HG03354 (cell line): ENCODE measurements at regions not wholly inside any gene's neighbourhood (a gene's known extent, or its start where the extent isn't known, plus 50 kb on each side); places are given as distances from the start of the nearest gene placed in this dataset.
"Not testable (repeated sequence)": the region's sequence is repeated elsewhere in the genome, so short reads cannot be mapped to it uniquely, and the experiment has no call there.

Experiments used
- ATAC-seq: cut with Tn5 transposase; IDR thresholded peaks from one replicate; pipeline ENCODE4 v1.9.1; 2021; ENCODE audit warnings: mild to moderate bottlenecking; ENCODE audit not compliant: unreplicated experiment, poor library complexity, severe bottlenecking

- no peak for ATAC-seq
Measured at GRCh38 chr9:126055381-126055985, 271.1 kb upstream of the MVB12B start.

GRCh38 chr9:126056312-126057021 is 270.2 kb upstream of the MVB12B start:
- no peak for ATAC-seq

GRCh38 chr9:126057121-126057825 is 269.4 kb upstream of the MVB12B start:
- ATAC-seq, result no peak

DNA sequence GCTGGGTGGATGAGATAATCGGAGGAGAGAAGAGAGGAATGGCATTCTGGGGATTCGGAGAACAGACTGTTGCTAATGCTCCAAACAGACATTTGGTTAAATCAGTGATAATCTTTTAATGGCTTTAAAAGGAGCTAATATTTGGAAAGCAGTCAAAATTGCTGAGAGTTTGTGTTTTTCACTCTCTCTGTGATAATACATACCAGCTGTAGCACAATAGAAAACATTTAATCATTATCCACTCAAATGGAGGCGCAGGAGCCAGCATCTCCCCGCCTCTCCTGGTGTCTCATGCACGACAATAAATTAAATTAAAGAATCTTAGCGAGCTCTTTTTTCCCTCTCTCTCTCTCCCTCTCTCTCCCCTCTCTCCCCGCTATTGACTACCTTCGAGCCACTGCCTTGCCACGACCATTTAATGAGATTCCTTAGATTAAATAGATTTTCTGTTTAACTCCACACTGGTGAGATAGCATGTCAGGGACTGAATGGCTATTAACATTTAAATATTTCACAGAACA is 268.6 kb upstream of the MVB12B start:
- ATAC-seq, result no peak

DNA sequence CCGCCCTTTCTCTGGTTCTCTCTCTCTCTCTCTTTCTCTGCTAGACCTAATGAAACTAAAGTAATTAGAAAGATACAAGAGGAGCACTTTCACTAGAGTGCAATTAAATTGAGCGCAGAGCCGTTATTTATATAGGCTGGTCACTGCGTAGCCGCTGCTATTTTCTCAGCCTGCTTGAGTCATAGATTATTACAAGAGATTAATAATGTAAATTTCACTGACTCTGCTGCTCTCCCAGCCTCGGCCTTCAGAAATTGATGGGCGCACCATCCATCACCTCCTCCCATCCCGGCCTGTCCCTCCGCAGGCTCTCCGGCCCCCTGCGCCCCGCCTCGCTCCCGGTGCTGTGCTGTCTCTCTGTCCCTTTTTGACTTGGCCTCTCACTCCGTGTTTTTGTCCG is 268.0 kb upstream of the MVB12B start:
- no peak for ATAC-seq

DNA sequence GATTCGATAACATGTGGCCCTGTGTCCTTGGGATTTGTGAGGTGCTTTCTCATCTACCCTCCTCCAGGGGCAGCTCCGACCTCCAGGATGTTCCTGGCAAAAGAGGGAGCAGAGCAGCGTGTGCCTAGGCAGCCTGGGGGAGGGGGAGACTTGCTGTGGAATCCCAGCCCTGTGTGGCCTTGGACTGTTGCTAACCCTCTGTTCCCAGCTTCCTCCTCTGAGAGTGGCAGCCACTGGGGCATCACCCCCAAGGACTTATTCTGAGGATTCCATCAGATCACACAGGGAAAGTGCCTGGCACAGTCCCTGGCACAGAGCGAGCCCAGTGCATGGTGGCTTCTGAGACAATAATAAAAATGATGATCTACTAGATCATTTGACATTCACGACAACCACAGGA is 265.1 kb upstream of the MVB12B start:
- ATAC-seq, result no peak

DNA sequence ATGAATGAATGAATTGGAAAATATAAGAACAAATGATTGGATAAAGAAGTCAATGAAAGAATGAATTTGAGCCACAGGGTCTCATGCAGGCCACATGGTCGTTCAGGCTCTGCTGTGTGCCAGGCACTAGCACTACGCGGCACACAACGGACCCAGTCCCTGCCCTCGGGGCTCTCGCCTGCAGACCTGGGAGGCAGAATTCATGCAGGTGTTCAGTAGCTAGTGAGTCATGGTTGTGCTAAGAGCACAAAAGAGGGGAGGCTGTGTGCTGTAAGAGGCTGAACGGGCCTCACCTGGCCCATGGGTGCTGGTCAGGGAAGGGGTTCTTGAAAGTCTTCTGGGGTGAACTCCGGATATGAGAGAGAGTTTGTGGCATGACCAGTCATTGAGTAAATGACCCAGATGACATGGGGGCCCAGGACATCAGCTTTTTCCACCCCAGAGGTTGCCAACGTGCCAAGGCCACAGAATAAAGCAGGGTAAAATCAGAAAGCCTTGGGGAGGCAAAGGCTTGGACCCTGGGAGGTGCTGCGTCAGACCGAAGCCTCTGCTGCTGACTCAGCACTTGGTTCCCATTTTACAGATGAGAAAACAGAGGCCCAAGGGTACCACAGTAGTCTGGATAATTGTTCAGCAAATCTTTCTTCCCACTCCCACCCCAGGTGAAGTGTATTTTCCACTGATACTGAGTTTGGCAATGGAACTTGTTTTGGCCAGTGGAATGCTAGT is 264.3 kb upstream of the MVB12B start:
- ATAC-seq, result no peak

DNA sequence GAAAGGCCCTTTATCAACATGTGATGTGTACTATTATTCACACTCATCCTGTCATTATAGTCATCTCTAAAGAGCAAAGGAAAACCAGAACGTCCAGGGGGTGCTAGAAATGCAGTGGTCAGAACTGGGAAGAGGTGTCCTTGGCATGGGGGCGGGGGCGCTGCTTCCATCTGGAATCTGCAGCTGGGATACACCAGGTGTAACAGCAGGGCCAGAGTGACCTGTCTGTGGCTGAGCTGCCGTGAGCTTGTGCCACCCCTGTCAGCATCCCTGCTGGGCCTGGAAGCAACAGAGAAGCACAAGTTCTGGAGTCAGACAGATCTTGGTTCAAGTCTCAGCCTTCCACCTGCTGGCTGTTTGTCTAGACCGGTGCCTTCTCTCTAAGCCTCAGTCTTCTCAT is 263.3 kb upstream of the MVB12B start:
- no peak for ATAC-seq

DNA sequence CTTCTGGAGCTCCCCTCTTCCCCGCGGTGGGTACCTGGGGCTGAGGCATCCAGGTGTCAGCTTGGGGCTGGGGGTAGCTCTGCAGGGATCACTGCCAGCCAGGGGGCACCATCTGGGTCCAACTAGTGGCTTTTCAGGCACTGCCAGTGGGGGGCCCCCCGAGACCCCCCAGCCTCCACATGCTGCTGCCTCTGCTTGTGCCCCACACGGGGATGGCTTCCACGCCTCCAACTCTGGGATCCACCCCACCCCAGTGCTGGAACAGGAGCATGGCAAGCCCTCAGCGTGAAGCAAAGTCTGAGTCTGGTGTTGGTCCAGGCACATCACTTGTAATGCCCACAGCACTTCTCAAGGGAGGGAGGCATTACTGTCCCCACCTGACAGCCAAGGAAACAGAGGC is 260.5 kb upstream of the MVB12B start:
- no peak for ATAC-seq

- ATAC-seq, result no peak
Measured at GRCh38 chr9:126067031-126067734, 259.4 kb upstream of the MVB12B start.

GRCh38 chr9:126068534-126069230 is 257.9 kb upstream of the MVB12B start:
- no peak for ATAC-seq

- no peak for ATAC-seq
Measured at GRCh38 chr9:126069400-126069955, 257.2 kb upstream of the MVB12B start.

DNA sequence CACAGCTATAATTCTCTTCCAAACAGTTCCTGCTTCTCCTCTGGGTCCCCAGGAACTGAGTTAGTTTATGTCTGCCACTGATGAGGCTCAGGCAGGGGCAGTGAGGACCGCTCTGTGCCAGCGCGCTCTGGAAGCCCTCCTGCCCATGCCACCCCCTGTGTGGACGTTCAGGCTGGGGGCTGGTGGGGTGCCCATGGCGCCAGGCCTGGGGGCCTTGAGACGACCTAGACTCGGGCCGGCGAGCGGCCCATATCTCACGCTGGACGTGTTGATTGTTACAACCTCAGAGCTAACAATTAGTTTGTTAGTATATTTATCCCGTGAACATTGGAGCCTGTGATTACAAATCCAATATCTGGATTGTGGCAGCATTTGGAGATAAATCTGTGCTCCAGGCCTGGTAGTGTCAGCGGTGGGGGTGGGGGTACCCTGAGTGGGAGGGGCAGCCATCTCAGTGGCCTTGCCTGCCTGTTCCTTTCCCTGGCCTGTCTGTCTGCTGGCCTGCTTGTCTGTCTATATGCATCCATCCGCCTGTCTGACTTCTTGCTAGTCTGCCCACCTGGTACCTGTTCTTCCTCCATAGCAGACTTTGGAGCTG is 256.5 kb upstream of the MVB12B start:
- no peak for ATAC-seq

- no peak for ATAC-seq
Measured at GRCh38 chr9:126071076-126071750, 255.4 kb upstream of the MVB12B start.

DNA sequence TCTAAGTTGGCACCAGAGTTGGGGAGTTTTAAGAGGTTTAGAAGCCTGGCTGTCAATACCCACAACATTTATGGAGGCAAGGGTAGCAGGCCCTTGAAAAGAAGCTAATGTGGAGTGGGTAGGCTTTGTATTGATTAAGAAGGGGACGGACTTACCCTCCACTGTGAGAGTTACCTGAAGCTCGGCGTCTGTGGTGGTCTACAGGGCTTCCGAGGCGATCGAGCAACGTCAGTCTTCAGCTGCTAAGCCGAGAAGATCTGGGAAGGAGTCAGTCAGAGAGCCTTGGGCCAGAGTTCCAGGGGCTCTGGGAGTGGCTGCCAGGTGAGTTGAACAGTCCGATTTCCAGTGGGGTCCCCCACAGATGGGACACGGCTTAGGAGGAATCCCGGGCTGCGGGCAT is 249.0 kb upstream of the MVB12B start:
- ATAC-seq, result not testable (repeated sequence)

GRCh38 chr9:126080641-126081040 is 246.0 kb upstream of the MVB12B start:
- ATAC-seq, result no peak

- ATAC-seq, result no peak
Measured at GRCh38 chr9:126081746-126082145, 244.9 kb upstream of the MVB12B start.

DNA sequence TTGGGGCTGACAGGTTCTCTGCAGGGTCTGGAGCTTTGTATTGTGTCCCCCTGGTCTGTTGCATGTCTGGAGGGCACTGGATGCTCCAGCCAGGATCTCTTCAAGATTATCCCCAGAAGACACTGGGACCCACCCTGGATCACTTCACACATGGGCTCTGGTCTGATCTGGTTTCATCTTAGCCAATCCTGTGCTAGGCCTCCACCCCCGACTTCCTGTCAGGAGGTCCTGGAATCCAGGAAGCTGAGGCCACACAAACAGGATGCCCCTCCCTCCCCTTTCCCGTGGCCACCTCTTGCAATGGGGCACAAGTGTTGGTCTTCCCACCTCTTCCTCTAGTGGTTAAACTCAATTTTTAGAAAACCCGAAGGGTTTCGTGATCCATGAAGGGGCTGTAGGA is 242.6 kb upstream of the MVB12B start:
- ATAC-seq, result no peak
